ENCODE measurements at regions not wholly inside any gene's neighbourhood (a gene's known extent, or its start where the extent isn't known, plus 50 kb on each side); places are given as distances from the start of the nearest gene placed in this dataset.
A peak's percentile ranks its signal among the peaks of the same experiment; 100 is the strongest.

DNA sequence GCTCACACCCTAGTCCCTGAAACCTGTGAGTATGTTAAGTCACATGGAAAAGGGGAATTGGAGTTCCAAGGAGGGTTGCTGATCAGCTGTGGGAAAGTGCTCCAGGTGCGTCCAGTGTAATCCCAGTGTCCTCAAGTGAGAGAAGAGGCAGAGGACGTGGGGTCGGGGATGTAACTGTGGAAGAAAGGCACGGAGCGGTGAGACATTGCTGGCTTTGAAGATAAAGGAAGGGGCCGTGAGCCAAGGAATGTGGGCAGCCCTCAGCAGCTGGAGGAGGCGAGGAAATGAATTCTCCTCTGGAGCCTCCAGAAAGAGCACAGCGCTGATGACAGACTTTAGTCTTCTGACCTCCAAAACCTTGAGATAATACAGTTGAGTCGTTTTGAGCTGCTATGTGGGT lies 191.6 kb upstream of the TMEM132C start:
- H3K27ac ChIP-seq = no peak overlapping the region
- no peak for ATAC-seq (replicated peaks in 6 of 8)
- 37 to 90% (median 79%) methylated on average over 2 to 8 of the region's 9 CpGs; no CpG with 5 or more reads in 3 of the 10 experiments for WGBS, 10 experiments
- H3K4me1 ChIP-seq (replicated peaks in 1 of 2) = no peaks in the 10 kb centered on the region
- H3K4me3 ChIP-seq = no peak overlapping the region
- in situ Hi-C loops (cut with MboI; ENCODE audit: low pct_unique_long_range_greater_than_20kb in 2 of 9, low sequenced_read_pairs in 9 of 9, unreplicated experiment in 9 of 9) = no loop called here

GRCh38 chr12:128076188-128076587 lies 190.8 kb upstream of the TMEM132C start:
- Histone ChIP-seq H3K4me1 (replicated peaks in 1 of 2) (no peaks in the 10 kb centered on the region), H3K27ac (no peak overlapping the region), H3K4me3 (no peak overlapping the region)
- 0 to 86% (median 31%) methylated on average over 1 to 4 of the region's 4 CpGs; no CpG with 5 or more reads in 3 of the 10 experiments for WGBS, 10 experiments
- in situ Hi-C loops (cut with MboI; ENCODE audit: low pct_unique_long_range_greater_than_20kb in 2 of 9, low sequenced_read_pairs in 9 of 9, unreplicated experiment in 9 of 9) = no loop called here
- ATAC-seq (replicated peaks in 6 of 8) = peak in 3 of 8 experiments; percentile 71 to 95 (median 86)

DNA sequence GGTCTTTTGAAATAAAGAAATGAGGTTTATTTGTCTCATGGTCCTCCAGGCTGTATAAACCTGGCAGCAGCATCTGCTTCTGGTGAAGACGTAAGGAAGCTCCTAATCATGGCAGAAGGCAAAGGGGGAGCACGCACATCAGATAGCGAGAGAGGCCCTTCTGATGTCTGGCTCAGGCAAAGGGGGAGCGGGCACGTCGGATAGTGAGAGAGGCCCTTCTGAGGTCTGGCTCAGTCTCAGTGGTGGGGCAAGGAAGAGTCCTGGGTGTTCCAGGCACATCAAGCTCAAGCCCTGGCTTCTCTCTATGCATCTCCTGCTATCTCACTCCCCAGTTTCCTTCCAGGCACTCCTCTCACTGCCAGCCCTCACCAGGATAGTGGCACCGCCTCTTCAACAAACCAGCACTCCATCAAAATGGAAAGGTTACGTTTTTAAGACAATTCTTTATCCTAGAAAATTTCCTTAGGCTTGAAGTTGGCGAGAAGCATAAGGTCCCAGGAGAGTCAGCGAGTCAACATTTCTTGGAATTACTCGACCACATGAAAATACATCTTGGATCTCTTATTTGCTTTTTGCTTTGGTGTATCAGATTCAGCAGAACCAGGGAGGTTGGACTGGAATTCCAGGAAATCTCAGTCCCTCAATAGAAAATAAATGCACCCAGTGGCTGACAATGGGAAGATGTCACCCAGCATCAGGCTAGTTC lies 189.6 kb upstream of the TMEM132C start:
- H3K4me1 ChIP-seq (replicated peaks in 1 of 2) = no peaks in the 10 kb centered on the region
- in situ Hi-C loops (cut with MboI; ENCODE audit: low pct_unique_long_range_greater_than_20kb in 2 of 9, low sequenced_read_pairs in 9 of 9, unreplicated experiment in 9 of 9) = no loop called here
- no peak overlapping the region for H3K4me3 ChIP-seq
- WGBS, 10 experiments = 46 to 98% (median 73%) methylated on average over 2 to 11 of the region's 11 CpGs
- H3K27ac ChIP-seq = no peak overlapping the region
- ATAC-seq (replicated peaks in 6 of 8) = no peak

DNA sequence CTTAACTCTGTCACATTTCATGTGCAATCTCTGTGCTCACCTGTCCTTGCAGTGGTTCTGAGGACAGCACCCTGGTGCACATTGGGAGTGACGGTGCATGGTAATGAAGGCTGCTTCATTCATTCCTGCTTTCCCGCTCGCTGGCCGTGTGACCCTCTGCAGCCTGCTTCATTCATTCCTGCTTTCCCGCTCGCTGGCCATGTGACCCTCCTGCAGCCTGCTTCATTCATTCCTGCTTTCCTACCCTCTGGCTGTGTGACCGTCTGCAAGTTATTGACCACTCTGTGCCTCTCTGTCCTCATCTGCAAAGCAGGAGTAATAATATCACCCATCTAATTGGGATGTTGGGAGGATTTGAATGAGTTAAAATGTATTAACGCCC lies 189.1 kb upstream of the TMEM132C start:
- in situ Hi-C loops (cut with MboI; ENCODE audit: low pct_unique_long_range_greater_than_20kb in 2 of 9, low sequenced_read_pairs in 9 of 9, unreplicated experiment in 9 of 9) = no loop called here
- no peaks in the 10 kb centered on the region for H3K4me1 ChIP-seq (replicated peaks in 1 of 2)
- 40 to 92% (median 68%) methylated on average over 2 to 7 of the region's 8 CpGs; no CpG with 5 or more reads in 3 of the 10 experiments for WGBS, 10 experiments
- no peak overlapping the region for H3K4me3 ChIP-seq
- ATAC-seq (replicated peaks in 6 of 8) = no peak
- H3K27ac ChIP-seq = no peak overlapping the region

- in situ Hi-C loops (cut with MboI; ENCODE audit: low pct_unique_long_range_greater_than_20kb in 2 of 9, low sequenced_read_pairs in 9 of 9, unreplicated experiment in 9 of 9) = no loop called here
- H3K4me3 ChIP-seq = no peak overlapping the region
- peak overlapping the region in 1 of 2 donors; percentile 33 for H3K27ac ChIP-seq
- H3K4me1 ChIP-seq (replicated peaks in 1 of 2) = no peaks in the 10 kb centered on the region
- ATAC-seq (replicated peaks in 6 of 8) = peak in 3 of 8 experiments; percentile 10 to 70 (median 53)
- WGBS, 10 experiments = 0 to 91% (median 33%) methylated on average over 1 to 9 of the region's 10 CpGs; no CpG with 5 or more reads in 1 of the 10 experiments
Observed at GRCh38 chr12:128078301-128078971, 188.5 kb upstream of the TMEM132C start.

DNA sequence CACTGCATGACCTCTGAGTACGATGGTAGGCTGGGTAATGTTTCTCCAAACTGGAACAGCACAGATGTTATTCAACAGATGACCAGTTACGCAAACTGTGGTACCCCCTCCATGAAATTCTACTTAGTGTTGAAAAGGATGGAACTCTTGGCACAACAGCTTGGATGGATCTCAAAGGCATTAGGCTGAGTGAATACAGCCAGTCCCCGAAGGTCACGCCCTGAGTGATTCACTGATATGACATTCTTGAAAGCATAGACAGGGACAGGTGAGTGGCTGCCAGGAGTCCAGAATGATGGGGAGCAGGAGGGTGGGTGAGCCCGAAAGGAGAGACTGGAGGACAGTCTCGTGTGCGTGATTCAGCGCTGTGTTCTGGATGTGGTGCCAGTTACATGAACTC lies 187.5 kb upstream of the TMEM132C start:
- no peaks in the 10 kb centered on the region for H3K4me1 ChIP-seq (replicated peaks in 1 of 2)
- 30 to 100% (median 78%) methylated on average over 1 to 7 of the region's 8 CpGs; no CpG with 5 or more reads in 2 of the 10 experiments for WGBS, 10 experiments
- no peak overlapping the region for H3K27ac ChIP-seq
- ATAC-seq (replicated peaks in 6 of 8) = no peak
- no peak overlapping the region for H3K4me3 ChIP-seq
- in situ Hi-C loops (cut with MboI; ENCODE audit: low pct_unique_long_range_greater_than_20kb in 2 of 9, low sequenced_read_pairs in 9 of 9, unreplicated experiment in 9 of 9) = no loop called here

DNA sequence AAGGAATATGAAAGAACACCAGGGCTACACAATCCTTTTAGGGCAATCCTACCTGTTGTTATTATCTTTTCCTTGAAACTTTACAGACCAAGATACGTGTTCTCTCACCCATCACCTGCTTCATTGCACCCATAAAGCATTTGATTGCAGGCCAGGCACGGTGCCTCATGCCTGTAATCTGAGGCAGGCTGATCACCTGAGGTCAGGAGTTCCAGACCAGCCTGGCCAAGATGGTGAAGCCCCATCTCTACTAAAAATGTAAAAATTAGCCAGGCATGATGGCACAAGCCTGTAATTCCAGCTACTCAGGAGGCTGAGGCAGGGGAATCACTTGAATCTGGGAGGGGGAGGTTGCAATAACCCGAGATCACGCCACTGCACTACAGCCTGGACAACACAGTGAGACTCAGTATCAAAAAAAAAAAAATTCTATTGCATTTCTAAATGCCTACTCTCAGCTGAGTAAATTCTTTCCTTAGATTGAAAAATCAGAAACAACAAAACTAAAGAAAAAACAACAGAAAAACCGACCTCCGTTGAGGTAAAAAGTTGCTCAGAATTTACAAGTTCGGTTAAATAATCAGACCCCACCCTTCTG lies 183.7 kb upstream of the TMEM132C start:
- Histone ChIP-seq H3K27ac (no peak overlapping the region), H3K4me1 (replicated peaks in 1 of 2) (no peaks in the 10 kb centered on the region), H3K4me3 (no peak overlapping the region)
- 6 to 100% (median 63%) methylated on average over 1 to 7 of the region's 7 CpGs; no CpG with 5 or more reads in 3 of the 10 experiments for WGBS, 10 experiments
- in situ Hi-C loops (cut with MboI; ENCODE audit: low pct_unique_long_range_greater_than_20kb in 2 of 9, low sequenced_read_pairs in 9 of 9, unreplicated experiment in 9 of 9) = no loop called here
- no peak for ATAC-seq (replicated peaks in 6 of 8)

GRCh38 chr12:128088926-128089325 lies 178.0 kb upstream of the TMEM132C start:
- no peak overlapping the region for H3K4me3 ChIP-seq
- H3K27ac ChIP-seq = no peak overlapping the region
- H3K4me1 ChIP-seq (replicated peaks in 1 of 2) = no peaks in the 10 kb centered on the region
- in situ Hi-C loops (cut with MboI; ENCODE audit: low pct_unique_long_range_greater_than_20kb in 2 of 9, low sequenced_read_pairs in 9 of 9, unreplicated experiment in 9 of 9) = no loop called here
- no peak for ATAC-seq (replicated peaks in 6 of 8)

- no peak overlapping the region for H3K4me3 ChIP-seq
- in situ Hi-C loops (cut with MboI; ENCODE audit: low pct_unique_long_range_greater_than_20kb in 2 of 9, low sequenced_read_pairs in 9 of 9, unreplicated experiment in 9 of 9) = no loop called here
- 40 to 100% (median 74%) methylated on average over 1 to 6 of the region's 6 CpGs; no CpG with 5 or more reads in 2 of the 10 experiments for WGBS, 10 experiments
- ATAC-seq (replicated peaks in 6 of 8) = no peak
- H3K4me1 ChIP-seq (replicated peaks in 1 of 2) = no peaks in the 10 kb centered on the region
- no peak overlapping the region for H3K27ac ChIP-seq
Observed at GRCh38 chr12:128089961-128090360, 177.0 kb upstream of the TMEM132C start.

GRCh38 chr12:128091101-128091720 lies 175.8 kb upstream of the TMEM132C start:
- Histone ChIP-seq H3K4me1 (replicated peaks in 1 of 2) (no peaks in the 10 kb centered on the region), H3K27ac (no peak overlapping the region), H3K4me3 (no peak overlapping the region)
- 17 to 83% (median 65%) methylated on average over 1 to 10 of the region's 13 CpGs for WGBS, 10 experiments
- in situ Hi-C loops (cut with MboI; ENCODE audit: low pct_unique_long_range_greater_than_20kb in 2 of 9, low sequenced_read_pairs in 9 of 9, unreplicated experiment in 9 of 9) = no loop called here
- ATAC-seq (replicated peaks in 6 of 8) = peak in 1 of 8 experiments; percentile 55

- Histone ChIP-seq H3K4me3 (no peak overlapping the region), H3K27ac (no peak overlapping the region), H3K4me1 (replicated peaks in 1 of 2) (no peaks in the 10 kb centered on the region)
- WGBS, 10 experiments = 9 to 90% (median 41%) methylated on average over 1 to 9 of the region's 9 CpGs; no CpG with 5 or more reads in 2 of the 10 experiments
- in situ Hi-C loops (cut with MboI; ENCODE audit: low pct_unique_long_range_greater_than_20kb in 2 of 9, low sequenced_read_pairs in 9 of 9, unreplicated experiment in 9 of 9) = no loop called here
- peak in 3 of 8 experiments; percentile 31 to 89 (median 53) for ATAC-seq (replicated peaks in 6 of 8)
Observed at GRCh38 chr12:128091951-128092382, 175.0 kb upstream of the TMEM132C start.

DNA sequence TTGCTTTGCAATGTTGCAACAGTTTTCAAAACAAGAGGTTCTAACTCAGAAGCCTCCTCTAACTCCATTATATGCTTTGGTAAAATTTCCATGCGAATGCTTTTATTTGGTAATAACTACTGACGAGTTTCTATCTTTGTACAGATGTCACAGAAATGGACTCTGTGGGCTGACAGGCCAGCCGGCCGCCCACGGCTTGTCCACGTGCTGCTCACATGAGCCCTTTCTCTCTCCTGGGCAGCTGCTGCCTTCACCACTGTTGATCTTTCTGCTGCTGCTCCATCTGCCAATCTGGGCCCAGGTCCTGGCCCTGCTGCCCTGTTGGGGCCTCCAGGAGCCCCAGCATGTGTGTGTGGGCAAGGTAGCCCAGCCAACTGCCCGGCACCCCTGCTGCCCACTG lies 168.2 kb upstream of the TMEM132C start:
- H3K27ac ChIP-seq = no peak overlapping the region
- no peak overlapping the region for H3K4me3 ChIP-seq
- peak in 2 of 8 experiments; percentile 53 to 92 for ATAC-seq (replicated peaks in 6 of 8)
- 19 to 78% (median 55%) methylated on average over 2 to 6 of the region's 7 CpGs; no CpG with 5 or more reads in 3 of the 10 experiments for WGBS, 10 experiments
- in situ Hi-C loops (cut with MboI; ENCODE audit: low pct_unique_long_range_greater_than_20kb in 2 of 9, low sequenced_read_pairs in 9 of 9, unreplicated experiment in 9 of 9) = no loop called here
- no peaks in the 10 kb centered on the region for H3K4me1 ChIP-seq (replicated peaks in 1 of 2)

DNA sequence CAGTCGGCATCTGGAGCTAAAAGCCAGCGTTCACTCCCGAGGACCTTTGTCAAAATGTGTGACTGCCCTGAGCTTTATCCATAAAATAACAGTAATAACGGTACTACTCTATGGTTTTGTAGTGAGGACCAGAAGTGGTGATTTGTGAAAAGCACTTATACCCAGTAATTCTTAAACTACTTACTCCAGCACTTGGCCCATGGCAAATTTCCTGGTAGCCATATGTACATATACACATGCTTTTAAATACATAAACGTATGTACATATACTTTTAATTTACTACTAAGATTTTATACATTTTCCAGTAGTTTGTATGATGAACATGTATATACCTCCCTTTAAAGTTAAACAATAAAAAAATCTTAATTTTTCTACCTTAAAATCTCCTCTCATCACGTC lies 163.8 kb upstream of the TMEM132C start:
- no peak overlapping the region for H3K27ac ChIP-seq
- WGBS, 10 experiments = 4 to 85% (median 46%) methylated on average over 2 to 6 of the region's 6 CpGs; no CpG with 5 or more reads in 1 of the 10 experiments
- H3K4me3 ChIP-seq = no peak overlapping the region
- H3K4me1 ChIP-seq (replicated peaks in 1 of 2) = no peaks in the 10 kb centered on the region
- in situ Hi-C loops (cut with MboI; ENCODE audit: low pct_unique_long_range_greater_than_20kb in 2 of 9, low sequenced_read_pairs in 9 of 9, unreplicated experiment in 9 of 9) = no loop called here
- ATAC-seq (replicated peaks in 6 of 8) = peak in 1 of 8 experiments; percentile 92

Measured in motor neuron (in vitro differentiated cells).